ENCODE measurements at regions not wholly inside any gene's neighbourhood (a gene's known extent, or its start where the extent isn't known, plus 50 kb on each side); places are given as distances from the start of the nearest gene placed in this dataset.

GRCh38 chr6:131469130-131469529 is 103.9 kb upstream of the ARG1 start:
- TF ChIP-seq EP300 (IDR thresholded peaks at IDR 0.05) = no peak
- TF ChIP-seq, protein P1, sequence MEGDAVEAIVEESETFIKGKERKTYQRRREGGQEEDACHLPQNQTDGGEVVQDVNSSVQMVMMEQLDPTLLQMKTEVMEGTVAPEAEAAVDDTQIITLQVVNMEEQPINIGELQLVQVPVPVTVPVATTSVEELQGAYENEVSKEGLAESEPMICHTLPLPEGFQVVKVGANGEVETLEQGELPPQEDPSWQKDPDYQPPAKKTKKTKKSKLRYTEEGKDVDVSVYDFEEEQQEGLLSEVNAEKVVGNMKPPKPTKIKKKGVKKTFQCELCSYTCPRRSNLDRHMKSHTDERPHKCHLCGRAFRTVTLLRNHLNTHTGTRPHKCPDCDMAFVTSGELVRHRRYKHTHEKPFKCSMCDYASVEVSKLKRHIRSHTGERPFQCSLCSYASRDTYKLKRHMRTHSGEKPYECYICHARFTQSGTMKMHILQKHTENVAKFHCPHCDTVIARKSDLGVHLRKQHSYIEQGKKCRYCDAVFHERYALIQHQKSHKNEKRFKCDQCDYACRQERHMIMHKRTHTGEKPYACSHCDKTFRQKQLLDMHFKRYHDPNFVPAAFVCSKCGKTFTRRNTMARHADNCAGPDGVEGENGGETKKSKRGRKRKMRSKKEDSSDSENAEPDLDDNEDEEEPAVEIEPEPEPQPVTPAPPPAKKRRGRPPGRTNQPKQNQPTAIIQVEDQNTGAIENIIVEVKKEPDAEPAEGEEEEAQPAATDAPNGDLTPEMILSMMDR (IDR thresholded peaks at IDR 0.05) = no peak
- no peak for TF ChIP-seq POLR2AphosphoS5 (IDR thresholded peaks at IDR 0.05)

Measured in sigmoid colon (tissue), 4 donors.